ENCODE measurements at regions not wholly inside any gene's neighbourhood (a gene's known extent, or its start where the extent isn't known, plus 50 kb on each side); places are given as distances from the start of the nearest gene placed in this dataset.
A peak's percentile ranks its signal among the peaks of the same experiment; 100 is the strongest.

- no peaks in the 10 kb centered on the region for H4K20me1 ChIP-seq (replicated peaks in 1 of 2; ENCODE audit: control insufficient read depth in 1 of 2, insufficient read depth in 2 of 2, low read length in 2 of 2)
- H2BK20ac ChIP-seq (ENCODE audit: low read length) = no peak overlapping the region
- DNase-seq (ENCODE audit: low read depth in 1 of 2, low spot score in 2 of 2) (no peak), FAIRE-seq (no peak)
- H2BK12ac ChIP-seq (ENCODE audit: low read depth, low read length) = no peak overlapping the region
- no peaks in the 10 kb centered on the region for H3K36me3 ChIP-seq (ENCODE audit: control insufficient read depth in 2 of 4, insufficient read depth in 4 of 4, low read length in 3 of 4)
- 93% methylated on average over 2 of the region's 2 CpGs; no CpG with 5 or more reads in 1 of the 2 experiments for WGBS, 2 experiments (ENCODE audit: extremely low coverage in 1 of 2, insufficient coverage in 1 of 2, insufficient read length in 1 of 2, insufficient replicate concordance in 2 of 2, low coverage in 1 of 2, low lambda C conversion rate in 2 of 2, missing lambda C conversion rate in 1 of 2)
- H3K14ac ChIP-seq (ENCODE audit: insufficient read length) = no peak overlapping the region
- ChIA-PET CTCF (ENCODE audit: partially characterized antibody) (interaction anchor here (0.6 to 1.1 kb wide), 3 partner anchors 19 to 604 kb away, joined by 3 read pairs; no protein-coding TSS in a partner anchor), POLR2A (ENCODE audit: partially characterized antibody) (interaction anchor here (1.2 kb wide), 1 partner anchor 32 kb away, joined by 3 read pairs; no protein-coding TSS in a partner anchor)
- no peak overlapping the region for H2BK5ac ChIP-seq (ENCODE audit: low read depth, low read length)
- H3K27me3 ChIP-seq (replicated peaks in 1 of 4; ENCODE audit: control insufficient read depth in 3 of 4, extremely low read depth in 1 of 4, insufficient read depth in 3 of 4, low read length in 3 of 4) = no peaks in the 10 kb centered on the region
- no peaks in the 10 kb centered on the region for H3K79me1 ChIP-seq (ENCODE audit: low read depth, low read length)
- H3K4me3 ChIP-seq (ENCODE audit: extremely low read depth in 1 of 4, insufficient read depth in 2 of 4, low read depth in 3 of 4, low read length in 4 of 4) = no peak overlapping the region
- no peak overlapping the region for H3K9ac ChIP-seq (replicated peaks in 1 of 4; ENCODE audit: extremely low read depth in 1 of 4, low read depth in 3 of 4, low read length in 3 of 4)
- H3K9me3 ChIP-seq (ENCODE audit: insufficient read depth in 2 of 2, low read depth in 1 of 2, low read length in 1 of 2) = no peaks in the 10 kb centered on the region
- H3K18ac ChIP-seq (ENCODE audit: extremely low read depth, low read length) = no peak overlapping the region
- H2BK120ac ChIP-seq (replicated peaks; ENCODE audit: low read depth, low read length) = no peak overlapping the region
- H2BK15ac ChIP-seq (ENCODE audit: low read length) = no peak overlapping the region
- TF ChIP-seq GTF2F1 (IDR thresholded peaks at IDR 0.05; ENCODE audit: borderline replicate concordance, low read depth, low read length) = no peak
- H3K27ac ChIP-seq (ENCODE audit: low read depth, low read length) = no peak overlapping the region
- 0 out of 2 replicates have a peak overlapping the region, but pooled peaks have one; percentile 1 for H2AFZ ChIP-seq (ENCODE audit: low read length)
- H3K4me2 ChIP-seq (ENCODE audit: insufficient read depth in 1 of 2, low read depth in 2 of 2, low read length in 2 of 2) = no peak overlapping the region
- no peak overlapping the region for H4K8ac ChIP-seq (ENCODE audit: extremely low read depth, insufficient read depth, low read length)
- no peaks in the 10 kb centered on the region for H3K79me2 ChIP-seq (ENCODE audit: control insufficient read depth in 1 of 2, insufficient read depth in 2 of 2, low read length in 2 of 2)
- no peak overlapping the region for H4K5ac ChIP-seq (ENCODE audit: insufficient read length, low read depth, low read length)
- no peak overlapping the region for H3K4ac ChIP-seq (replicated peaks; ENCODE audit: insufficient read length, low read depth, low read length)
- H3K23ac ChIP-seq (ENCODE audit: insufficient read length) = no peak overlapping the region
- no peak overlapping the region for H3K56ac ChIP-seq (replicated peaks; ENCODE audit: insufficient read length, low read depth, low read length)
- no peak overlapping the region for H4K91ac ChIP-seq (replicated peaks; ENCODE audit: insufficient read length, low read length)
- peaks cover 0 to 4% (median 0%) of the 10 kb centered on the region in 4 experiments; a peak in 1 of 7 replicates for H3K4me1 ChIP-seq (replicated peaks in 1 of 4; ENCODE audit: control insufficient read depth in 3 of 4, insufficient read depth in 4 of 4, low read length in 3 of 4)
- no peak overlapping the region for H2AK5ac ChIP-seq (ENCODE audit: low read depth, low read length)
- no peaks in the 10 kb centered on the region for H3K23me2 ChIP-seq (ENCODE audit: low read depth, low read length)
These were observed 592.7 kb downstream of the TLE1 start for GRCh38 chr9:81096625-81097024.
